ENCODE measurements at regions not wholly inside any gene's neighbourhood (a gene's known extent, or its start where the extent isn't known, plus 50 kb on each side); places are given as distances from the start of the nearest gene placed in this dataset.
"Not testable (repeated sequence)": the region's sequence is repeated elsewhere in the genome, so short reads cannot be mapped to it uniquely, and the experiment has no call there.

- no peak overlapping the region for H4K8ac ChIP-seq (ENCODE audit: low read depth, low read length)
- WGBS (ENCODE audit: extremely low coverage, insufficient coverage, insufficient read length) = no CpG with 5 or more reads among the region's 10 CpGs
- no peak for DNase-seq
These were observed 128.5 kb upstream of the EEF2KMT start for GRCh38 chr16:5225931-5226655.

DNA sequence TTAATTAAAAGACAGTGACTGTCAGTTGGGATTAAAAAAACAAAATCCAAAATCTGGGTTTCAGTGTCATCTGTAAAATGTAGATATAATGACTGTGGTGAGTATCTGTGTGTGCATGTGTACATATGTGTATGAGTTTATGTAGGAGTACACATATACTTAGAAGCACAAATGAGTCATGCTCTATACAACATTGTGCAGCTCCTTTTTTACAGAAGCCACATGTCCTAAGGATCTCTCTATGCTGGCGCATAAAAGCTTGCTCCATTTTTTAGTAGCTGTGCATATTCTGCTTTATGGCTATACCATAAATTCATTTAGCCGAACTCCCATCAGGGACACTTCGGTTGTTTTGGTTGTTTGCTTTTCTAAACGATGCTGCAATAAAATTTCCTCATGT, 125.2 kb upstream of the EEF2KMT start:
- DNase-seq = no peak
- H3K79me2 ChIP-seq (ENCODE audit: control insufficient read depth, insufficient read depth, low read length, poor library complexity) = no peaks in the 10 kb centered on the region
- H3K9me3 ChIP-seq (ENCODE audit: insufficient read depth, low read depth, low read length) = peaks cover 4% of the 10 kb centered on the region
- H3K36me3 ChIP-seq (ENCODE audit: control insufficient read depth in 1 of 2, insufficient read depth in 2 of 2, low read length in 2 of 2) = no peaks in the 10 kb centered on the region
- H2BK12ac ChIP-seq (ENCODE audit: low read length) = no peak overlapping the region
- H3K9ac ChIP-seq (ENCODE audit: low read length) = no peak overlapping the region
- no peak overlapping the region for H3K14ac ChIP-seq (ENCODE audit: low read length)
- H3K27ac ChIP-seq (ENCODE audit: low read depth, low read length) = no peak overlapping the region
- no peak overlapping the region for H4K8ac ChIP-seq (ENCODE audit: low read depth, low read length)
- no peak overlapping the region for H4K91ac ChIP-seq (ENCODE audit: low read depth, low read length)
- no CpG with 5 or more reads among the region's 4 CpGs for WGBS (ENCODE audit: extremely low coverage, insufficient coverage, insufficient read length)
- no peak overlapping the region for H2BK120ac ChIP-seq (ENCODE audit: insufficient read depth, low read length, poor library complexity)
- no peak overlapping the region for H3K18ac ChIP-seq (ENCODE audit: low read length)
- no peak overlapping the region for H2AK5ac ChIP-seq (ENCODE audit: low read length)
- no peaks in the 10 kb centered on the region for H3K27me3 ChIP-seq (ENCODE audit: insufficient read depth, low read length)
- no peak overlapping the region for H3K4ac ChIP-seq (ENCODE audit: low read depth, low read length)
- no peak overlapping the region for H2BK5ac ChIP-seq (ENCODE audit: low read depth, low read length, poor library complexity)
- no peak overlapping the region for H4K12ac ChIP-seq (ENCODE audit: low read depth, low read length)
- no peaks in the 10 kb centered on the region for H3K4me1 ChIP-seq (ENCODE audit: control insufficient read depth in 1 of 2, insufficient read depth in 2 of 2, low read length in 2 of 2)
- H3K4me2 ChIP-seq (ENCODE audit: low read length) = no peak overlapping the region
- no peak overlapping the region for H3K4me3 ChIP-seq (ENCODE audit: low read depth, low read length)
- no peaks in the 10 kb centered on the region for H3K79me1 ChIP-seq (ENCODE audit: low read length)
- no peak overlapping the region for H2AFZ ChIP-seq (ENCODE audit: insufficient read depth, low read length, poor library complexity)
- no peak overlapping the region for H3K23ac ChIP-seq (ENCODE audit: low read length)

More at GRCh38 chr16:5225931-5226655, 128.5 kb upstream of the EEF2KMT start:
- Histone ChIP-seq H3K36me3 (ENCODE audit: control insufficient read depth in 1 of 2, insufficient read depth in 2 of 2, low read length in 2 of 2) (no peaks in the 10 kb centered on the region), H2AFZ (ENCODE audit: insufficient read depth, low read length, poor library complexity) (no peak overlapping the region), H3K9ac (ENCODE audit: low read length) (no peak overlapping the region), H3K79me2 (ENCODE audit: control insufficient read depth, insufficient read depth, low read length, poor library complexity) (no peaks in the 10 kb centered on the region), H3K79me1 (ENCODE audit: low read length) (no peaks in the 10 kb centered on the region), H2BK120ac (ENCODE audit: insufficient read depth, low read length, poor library complexity) (no peak overlapping the region), H3K4me1 (ENCODE audit: control insufficient read depth in 1 of 2, insufficient read depth in 2 of 2, low read length in 2 of 2) (no peaks in the 10 kb centered on the region), H2BK12ac (ENCODE audit: low read length) (no peak overlapping the region), H3K27me3 (ENCODE audit: insufficient read depth, low read length) (no peaks in the 10 kb centered on the region), H2AK5ac (ENCODE audit: low read length) (no peak overlapping the region), H3K4me2 (ENCODE audit: low read length) (no peak overlapping the region), H3K9me3 (ENCODE audit: insufficient read depth, low read depth, low read length) (peaks cover 3% of the 10 kb centered on the region), H3K4ac (ENCODE audit: low read depth, low read length) (no peak overlapping the region), H2BK5ac (ENCODE audit: low read depth, low read length, poor library complexity) (no peak overlapping the region), H3K4me3 (ENCODE audit: low read depth, low read length) (no peak overlapping the region), H3K14ac (ENCODE audit: low read length) (no peak overlapping the region), H4K12ac (ENCODE audit: low read depth, low read length) (no peak overlapping the region), H3K18ac (ENCODE audit: low read length) (no peak overlapping the region), H3K27ac (ENCODE audit: low read depth, low read length) (no peak overlapping the region), H3K23ac (ENCODE audit: low read length) (no peak overlapping the region), H4K91ac (ENCODE audit: low read depth, low read length) (no peak overlapping the region)

GRCh38 chr16:5221831-5222230, 124.2 kb upstream of the EEF2KMT start:
- not testable (repeated sequence) for H3K18ac ChIP-seq (ENCODE audit: low read length); H3K79me1 ChIP-seq (ENCODE audit: low read length); DNase-seq; H3K4ac ChIP-seq (ENCODE audit: low read depth, low read length); H3K27ac ChIP-seq (ENCODE audit: low read depth, low read length); H4K91ac ChIP-seq (ENCODE audit: low read depth, low read length); H3K79me2 ChIP-seq (ENCODE audit: control insufficient read depth, insufficient read depth, low read length, poor library complexity); H3K27me3 ChIP-seq (ENCODE audit: insufficient read depth, low read length); H3K23ac ChIP-seq (ENCODE audit: low read length); H3K9ac ChIP-seq (ENCODE audit: low read length); H4K12ac ChIP-seq (ENCODE audit: low read depth, low read length); H3K9me3 ChIP-seq (ENCODE audit: insufficient read depth, low read depth, low read length); H3K4me3 ChIP-seq (ENCODE audit: low read depth, low read length); H2AFZ ChIP-seq (ENCODE audit: insufficient read depth, low read length, poor library complexity); H3K14ac ChIP-seq (ENCODE audit: low read length); H2AK5ac ChIP-seq (ENCODE audit: low read length); H2BK120ac ChIP-seq (ENCODE audit: insufficient read depth, low read length, poor library complexity); H2BK5ac ChIP-seq (ENCODE audit: low read depth, low read length, poor library complexity); H3K36me3 ChIP-seq (ENCODE audit: control insufficient read depth in 1 of 2, insufficient read depth in 2 of 2, low read length in 2 of 2); H4K8ac ChIP-seq (ENCODE audit: low read depth, low read length); H2BK12ac ChIP-seq (ENCODE audit: low read length); H3K4me1 ChIP-seq (ENCODE audit: control insufficient read depth in 1 of 2, insufficient read depth in 2 of 2, low read length in 2 of 2); H3K4me2 ChIP-seq (ENCODE audit: low read length)
- WGBS (ENCODE audit: extremely low coverage, insufficient coverage, insufficient read length) = no CpG with 5 or more reads among the region's 20 CpGs

- no peak overlapping the region for H3K4me3 ChIP-seq (ENCODE audit: low read depth, low read length)
- H3K23ac ChIP-seq (ENCODE audit: low read length) = no peak overlapping the region
- H2BK120ac ChIP-seq (ENCODE audit: insufficient read depth, low read length, poor library complexity) = no peak overlapping the region
- H3K27me3 ChIP-seq (ENCODE audit: insufficient read depth, low read length) = no peaks in the 10 kb centered on the region
- H3K9me3 ChIP-seq (ENCODE audit: insufficient read depth, low read depth, low read length) = peaks cover 6% of the 10 kb centered on the region
- no peak overlapping the region for H4K12ac ChIP-seq (ENCODE audit: low read depth, low read length)
- H2BK5ac ChIP-seq (ENCODE audit: low read depth, low read length, poor library complexity) = no peak overlapping the region
- H3K79me2 ChIP-seq (ENCODE audit: control insufficient read depth, insufficient read depth, low read length, poor library complexity) = no peaks in the 10 kb centered on the region
- no peak overlapping the region for H3K9ac ChIP-seq (ENCODE audit: low read length)
- H2AK5ac ChIP-seq (ENCODE audit: low read length) = no peak overlapping the region
- no peaks in the 10 kb centered on the region for H3K79me1 ChIP-seq (ENCODE audit: low read length)
- no peak overlapping the region for H3K18ac ChIP-seq (ENCODE audit: low read length)
- H3K4ac ChIP-seq (ENCODE audit: low read depth, low read length) = no peak overlapping the region
- no peaks in the 10 kb centered on the region for H3K4me1 ChIP-seq (ENCODE audit: control insufficient read depth in 1 of 2, insufficient read depth in 2 of 2, low read length in 2 of 2)
- WGBS (ENCODE audit: extremely low coverage, insufficient coverage, insufficient read length) = no CpG with 5 or more reads among the region's 4 CpGs
- DNase-seq = no peak
- H3K27ac ChIP-seq (ENCODE audit: low read depth, low read length) = no peak overlapping the region
- H3K4me2 ChIP-seq (ENCODE audit: low read length) = no peak overlapping the region
- H4K8ac ChIP-seq (ENCODE audit: low read depth, low read length) = no peak overlapping the region
- H2BK12ac ChIP-seq (ENCODE audit: low read length) = no peak overlapping the region
- H3K36me3 ChIP-seq (ENCODE audit: control insufficient read depth in 1 of 2, insufficient read depth in 2 of 2, low read length in 2 of 2) = no peaks in the 10 kb centered on the region
- H4K91ac ChIP-seq (ENCODE audit: low read depth, low read length) = no peak overlapping the region
- no peak overlapping the region for H2AFZ ChIP-seq (ENCODE audit: insufficient read depth, low read length, poor library complexity)
- no peak overlapping the region for H3K14ac ChIP-seq (ENCODE audit: low read length)
These were observed 123.1 kb upstream of the EEF2KMT start for GRCh38 chr16:5220705-5221104.
